VCaP (cell line): ENCODE measurements at regions not wholly inside any gene's neighbourhood (a gene's known extent, or its start where the extent isn't known, plus 50 kb on each side); places are given as distances from the start of the nearest gene placed in this dataset.
A peak's percentile ranks its signal among the peaks of the same experiment; 100 is the strongest.

Source experiments
- H3K27ac ChIP-seq: fragments of 450-650 bp; 2 replicates; pipeline ENCODE4 v1.5.1; 2017
- CTCF ChIP-seq: fragments of 450-650 bp; conservative IDR thresholded peaks from 2 replicates; pipeline ENCODE4 v1.5.1; 2017; ENCODE audit warnings: mild to moderate bottlenecking, moderate library complexity

- H3K27ac ChIP-seq: no peak overlapping the region
- TF ChIP-seq CTCF: peak; percentile 75
These were observed 306.9 kb upstream of the RBFOX1 start for GRCh38 chr16:7025616-7026190.

GRCh38 chr16:7021653-7022275 lies 310.9 kb upstream of the RBFOX1 start:
- no peak for TF ChIP-seq CTCF
- no peak overlapping the region for H3K27ac ChIP-seq

GRCh38 chr16:7017006-7017662 lies 315.5 kb upstream of the RBFOX1 start:
- no peak overlapping the region for H3K27ac ChIP-seq
- TF ChIP-seq CTCF: no peak

- H3K27ac ChIP-seq: no peak overlapping the region
- TF ChIP-seq CTCF: no peak
These were observed 317.9 kb upstream of the RBFOX1 start for GRCh38 chr16:7014756-7015155.

GRCh38 chr16:7013990-7014389 lies 318.7 kb upstream of the RBFOX1 start:
- TF ChIP-seq CTCF: no peak
- H3K27ac ChIP-seq: no peak overlapping the region

- no peak for TF ChIP-seq CTCF
- H3K27ac ChIP-seq: no peak overlapping the region
These were observed 328.4 kb upstream of the RBFOX1 start for GRCh38 chr16:7004266-7004665.

GRCh38 chr16:6993544-6993943 lies 339.1 kb upstream of the RBFOX1 start:
- no peak overlapping the region for H3K27ac ChIP-seq
- TF ChIP-seq CTCF: no peak
